ENCODE measurements at regions not wholly inside any gene's neighbourhood (a gene's known extent, or its start where the extent isn't known, plus 50 kb on each side); places are given as distances from the start of the nearest gene placed in this dataset.

GRCh38 chr15:39456159-39456558 is 124.7 kb upstream of the THBS1 start:
- TF ChIP-seq, protein P1, sequence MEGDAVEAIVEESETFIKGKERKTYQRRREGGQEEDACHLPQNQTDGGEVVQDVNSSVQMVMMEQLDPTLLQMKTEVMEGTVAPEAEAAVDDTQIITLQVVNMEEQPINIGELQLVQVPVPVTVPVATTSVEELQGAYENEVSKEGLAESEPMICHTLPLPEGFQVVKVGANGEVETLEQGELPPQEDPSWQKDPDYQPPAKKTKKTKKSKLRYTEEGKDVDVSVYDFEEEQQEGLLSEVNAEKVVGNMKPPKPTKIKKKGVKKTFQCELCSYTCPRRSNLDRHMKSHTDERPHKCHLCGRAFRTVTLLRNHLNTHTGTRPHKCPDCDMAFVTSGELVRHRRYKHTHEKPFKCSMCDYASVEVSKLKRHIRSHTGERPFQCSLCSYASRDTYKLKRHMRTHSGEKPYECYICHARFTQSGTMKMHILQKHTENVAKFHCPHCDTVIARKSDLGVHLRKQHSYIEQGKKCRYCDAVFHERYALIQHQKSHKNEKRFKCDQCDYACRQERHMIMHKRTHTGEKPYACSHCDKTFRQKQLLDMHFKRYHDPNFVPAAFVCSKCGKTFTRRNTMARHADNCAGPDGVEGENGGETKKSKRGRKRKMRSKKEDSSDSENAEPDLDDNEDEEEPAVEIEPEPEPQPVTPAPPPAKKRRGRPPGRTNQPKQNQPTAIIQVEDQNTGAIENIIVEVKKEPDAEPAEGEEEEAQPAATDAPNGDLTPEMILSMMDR (IDR thresholded peaks at IDR 0.05; ENCODE audit: extremely low read depth in 1 of 2, insufficient read depth in 1 of 2, low read depth in 1 of 2, low read length in 2 of 2): no peak
- no peak for TF ChIP-seq EZH2 (IDR thresholded peaks at IDR 0.05; ENCODE audit: borderline replicate concordance, low read depth, low read length, severe bottlenecking)
- TF ChIP-seq JUN (IDR thresholded peaks at IDR 0.05; ENCODE audit: borderline replicate concordance, insufficient read depth, insufficient read length, low read depth): no peak

Data from endothelial cell of umbilical vein (primary cell).